GM12878 (cell line): ENCODE measurements at regions not wholly inside any gene's neighbourhood (a gene's known extent, or its start where the extent isn't known, plus 50 kb on each side); places are given as distances from the start of the nearest gene placed in this dataset.

Experiments
- ATAC-seq: fragments of 200-7000 bp; cut with Tn5 transposase; 3 replicates; pipeline ENCODE4 v1.9.1; 2020; ENCODE audit warnings: mild to moderate bottlenecking, moderate library complexity
- BruUV-seq: library from RNA; stranded (reverse); fragments of 400-500 nt; replicated peaks from 2 replicates; lab custom pipeline; 2021; lab: Mats Ljungman, UMichigan
- CTCF ChIA-PET: fragments of 300-600 bp; sonication (Branson Sonifier 250); formaldehyde crosslinking; extraction: SDS; loops from one replicate; lab custom pipeline; 2021; ENCODE audit warnings: inconsistent platforms; lab: Yijun Ruan, JAX
- POLR2A ChIA-PET: fragments of 350-600 bp; formaldehyde crosslinking; extraction: SDS; loops from one replicate; lab custom pipeline; 2021; ENCODE audit warnings: inconsistent platforms; lab: Charles Lee
- RAD21 ChIA-PET: fragments of 300-600 bp; sonication (Branson Sonifier 250); formaldehyde crosslinking; loops from one replicate; lab custom pipeline; 2023; ENCODE audit warnings: antibody characterized with exemption; ENCODE audit not compliant: unreplicated experiment; lab: Charles Lee
- SMC1A ChIA-PET: fragments of 300-600 bp; sonication (Branson Sonifier 250); formaldehyde crosslinking; loops from one replicate; lab custom pipeline; 2023; ENCODE audit not compliant: unreplicated experiment, uncharacterized antibody; lab: Charles Lee
- DNase-seq: peaks from one replicate; pipeline ENCODE4 v3.0.0-alpha.2; 2011; ENCODE audit warnings: low read depth, low spot score
- FAIRE-seq: peaks from 3 replicates; lab custom pipeline; 2011; peaks lifted over from hg19 to GRCh38; lab: Jason Lieb, UNC
- H2AFZ ChIP-seq: 2 replicates; pipeline ENCODE4 v1.6.0; 2011; ENCODE audit warnings: low read depth, low read length, control low read depth; ENCODE audit not compliant: control insufficient read depth
- H3K27ac ChIP-seq: 2 replicates; pipeline ENCODE4 v1.5.1; 2011; ENCODE audit warnings: control low read depth; ENCODE audit not compliant: control insufficient read depth, insufficient read depth
- H3K27me3 ChIP-seq, 2 experiments: replicated peaks in 1 of 2; 2 replicates each; pipeline versions ENCODE4 v1.6.0 to v1.6.1; 2011; ENCODE audit warnings: low read length in 1 of 2; ENCODE audit not compliant: control insufficient read depth in 2 of 2, insufficient read depth in 2 of 2
- H3K36me3 ChIP-seq, 2 experiments: 2 replicates each; pipeline ENCODE4 v1.5.1; 2011; ENCODE audit warnings: low read length in 1 of 2; ENCODE audit not compliant: control insufficient read depth in 2 of 2, insufficient read depth in 2 of 2
- H3K4me1 ChIP-seq: 2 replicates; pipeline ENCODE4 v1.6.1; 2011; ENCODE audit warnings: mild to moderate bottlenecking, low read length, moderate library complexity, mixed read lengths; ENCODE audit not compliant: control insufficient read depth, insufficient read depth
- H3K4me2 ChIP-seq: 2 replicates; pipeline ENCODE4 v1.6.0; 2011; ENCODE audit warnings: control low read depth; ENCODE audit not compliant: control insufficient read depth, insufficient read depth
- H3K4me3 ChIP-seq: fragments of 200-600 bp; sonication (generic); 2 replicates; pipeline ENCODE4 v1.5.1; 2016
- H3K79me2 ChIP-seq: 2 replicates; pipeline ENCODE4 v1.6.0; 2011; ENCODE audit warnings: low read length; ENCODE audit not compliant: control insufficient read depth, insufficient read depth
- H3K9ac ChIP-seq: 2 replicates; pipeline ENCODE4 v1.8.0; 2011; ENCODE audit warnings: low read length, control low read depth, mixed read lengths; ENCODE audit not compliant: control insufficient read depth, insufficient read depth
- H3K9me3 ChIP-seq: replicated peaks from 3 replicates; pipeline ENCODE4 v1.5.1; 2011; ENCODE audit warnings: mild to moderate bottlenecking, low read length; ENCODE audit not compliant: control insufficient read depth, insufficient read depth
- H4K20me1 ChIP-seq: 2 replicates; pipeline ENCODE4 v1.6.0; 2011; ENCODE audit not compliant: control insufficient read depth, insufficient read depth
- BCLAF1 ChIP-seq: fragments of 450-650 bp; IDR thresholded peaks from 2 replicates; pipeline ENCODE4 v1.6.1; 2017; ENCODE audit warnings: antibody characterized with exemption, mild to moderate bottlenecking, moderate library complexity
- GATAD2B ChIP-seq: fragments of 450-650 bp; conservative IDR thresholded peaks from 2 replicates; pipeline ENCODE4 v1.6.1; 2017; ENCODE audit warnings: low read depth, mild to moderate bottlenecking, moderate library complexity
- HCFC1 ChIP-seq: fragments of 150-350 bp; IDR thresholded peaks from 2 replicates; pipeline ENCODE4 v1.6.1; 2014; ENCODE audit warnings: low read length
- JUNB ChIP-seq: IDR thresholded peaks from 2 replicates; pipeline ENCODE4 v1.6.1; 2016; ENCODE audit warnings: antibody characterized with exemption, mild to moderate bottlenecking
- KDM1A ChIP-seq: fragments of 200-600 bp; sonication (generic); IDR thresholded peaks from 2 replicates; pipeline ENCODE4 v1.6.1; 2016; ENCODE audit warnings: borderline replicate concordance
- PAX8 ChIP-seq: fragments of 450-650 bp; IDR thresholded peaks from 2 replicates; pipeline ENCODE4 v1.6.1; 2017; ENCODE audit warnings: mild to moderate bottlenecking, moderate library complexity
- RFX5 ChIP-seq: IDR thresholded peaks from 2 replicates; pipeline ENCODE4 v1.6.1; 2011; ENCODE audit warnings: low read depth, low read length, improper control_type of control experiment
- SMAD5 ChIP-seq: IDR thresholded peaks from 2 replicates; pipeline ENCODE4 v1.6.1; 2016; ENCODE audit warnings: antibody characterized with exemption, low read depth
- SREBF2 ChIP-seq: IDR thresholded peaks from 2 replicates; pipeline ENCODE4 v1.6.1; 2012; ENCODE audit warnings: mild to moderate bottlenecking, low read length
- SUPT20H ChIP-seq: IDR thresholded peaks from 2 replicates; pipeline ENCODE4 v1.6.1; 2011; ENCODE audit warnings: low read depth, mild to moderate bottlenecking, low read length, moderate library complexity, borderline replicate concordance; ENCODE audit not compliant: control insufficient read depth
- TARDBP ChIP-seq: IDR thresholded peaks from 2 replicates; pipeline ENCODE4 v1.6.1; 2016; ENCODE audit warnings: borderline replicate concordance
- YBX1 ChIP-seq: fragments of 450-650 bp; IDR thresholded peaks from 2 replicates; pipeline ENCODE4 v1.6.1; 2016; ENCODE audit warnings: antibody characterized with exemption
- ZNF217 ChIP-seq: fragments of 450-650 bp; IDR thresholded peaks from 2 replicates; pipeline ENCODE4 v1.6.1; 2017; ENCODE audit warnings: antibody characterized with exemption, mild to moderate bottlenecking
- ZZZ3 ChIP-seq: IDR thresholded peaks from 2 replicates; pipeline ENCODE4 v1.6.1; 2011; ENCODE audit warnings: low read depth; ENCODE audit not compliant: control insufficient read depth, insufficient read length
- WGBS: methylation state at CpG from one replicate; pipeline ENCODE4 v1.1.6; 2016; ENCODE audit warnings: low lambda C conversion rate; ENCODE audit not compliant: insufficient replicate concordance, insufficient coverage; ENCODE audit errors: missing lambda C conversion rate; 5-methylcytosine and 5-hydroxymethylcytosine counted together
- in situ Hi-C: fragments of 300-500 bp; cut with MboI; formaldehyde crosslinking; loops from 9 replicates; pipeline ENCODE4 v1.14.3; 2018; ENCODE audit warnings: mixed read lengths
- intact Hi-C: fragments of 100-400 bp; cut with micrococcal nuclease; formaldehyde crosslinking; loops from one replicate; pipeline ENCODE4 v1.14.2; 2022; ENCODE audit not compliant: unreplicated experiment
- TF ChIP-seq, protein P1 (sequence below): fragments of 450-650 bp; formaldehyde crosslinking; IDR thresholded peaks from 2 replicates; pipeline ENCODE4 v1.4.0; 2022; ENCODE audit warnings: mild to moderate bottlenecking, moderate library complexity

- DNase-seq (no peak), ATAC-seq (no peak)
- no peaks in the 10 kb centered on the region for H3K79me2 ChIP-seq
- ChIA-PET CTCF (no interaction called here), RAD21 (no interaction called here)
- no peak overlapping the region for H3K4me2 ChIP-seq
- H3K4me3 ChIP-seq, result no peak overlapping the region
- intact Hi-C loops, result no loop called here
- TF ChIP-seq ZZZ3, result no peak
- TF ChIP-seq TARDBP, result no peak
- TF ChIP-seq HCFC1, result no peak
- TF ChIP-seq GATAD2B, result no peak
- TF ChIP-seq, all 136 proteins: peak for 0
- ChIA-PET POLR2A (no interaction called here), SMC1A (interaction anchor here (0.8 kb wide), 1 partner anchor 52 kb away, joined by 4 read pairs; no protein-coding TSS in a partner anchor)
- BruUV-seq, result no TSS peak
- Histone ChIP-seq H3K9me3 (no peaks in the 10 kb centered on the region), H3K9ac (no peak overlapping the region), H2AFZ (no peak overlapping the region), H3K27ac (no peak overlapping the region), H3K4me1 (no peaks in the 10 kb centered on the region), H3K27me3 (no peaks in the 10 kb centered on the region), H4K20me1 (no peaks in the 10 kb centered on the region), H3K36me3 (no peaks in the 10 kb centered on the region)
- in situ Hi-C loops, result no loop called here
- 75% methylated on average over 1 of the region's 1 CpG for WGBS
- FAIRE-seq, result no peak
Measured at GRCh38 chr18:70387027-70387426, 98.2 kb downstream of the SOCS6 start.

- no peak overlapping the region for H3K27ac ChIP-seq
- H3K27me3 ChIP-seq, result no peaks in the 10 kb centered on the region
- ChIA-PET CTCF (no interaction called here), RAD21 (no interaction called here), SMC1A (interaction anchor here (0.8 kb wide), 1 partner anchor 52 kb away, joined by 4 read pairs; no protein-coding TSS in a partner anchor), POLR2A (no interaction called here)
- no peaks in the 10 kb centered on the region for H4K20me1 ChIP-seq
- no peak overlapping the region for H3K4me3 ChIP-seq
- H3K4me2 ChIP-seq, result no peak overlapping the region
- no TSS peak for BruUV-seq
- H2AFZ ChIP-seq, result no peak overlapping the region
- 57% methylated on average over 3 of the region's 3 CpGs for WGBS
- intact Hi-C loops, result no loop called here
- H3K9me3 ChIP-seq, result no peaks in the 10 kb centered on the region
- no peaks in the 10 kb centered on the region for H3K36me3 ChIP-seq
- no peaks in the 10 kb centered on the region for H3K79me2 ChIP-seq
- in situ Hi-C loops, result no loop called here
- FAIRE-seq (no peak), DNase-seq (no peak), ATAC-seq (no peak)
- H3K9ac ChIP-seq, result no peak overlapping the region
- H3K4me1 ChIP-seq, result no peaks in the 10 kb centered on the region
- TF ChIP-seq SUPT20H (no peak), ZNF217 (no peak), KDM1A (no peak), PAX8 (no peak), RFX5 (no peak), SREBF2 (no peak), JUNB (no peak), YBX1 (no peak), SMAD5 (no peak), BCLAF1 (no peak)
- TF ChIP-seq, protein P1, sequence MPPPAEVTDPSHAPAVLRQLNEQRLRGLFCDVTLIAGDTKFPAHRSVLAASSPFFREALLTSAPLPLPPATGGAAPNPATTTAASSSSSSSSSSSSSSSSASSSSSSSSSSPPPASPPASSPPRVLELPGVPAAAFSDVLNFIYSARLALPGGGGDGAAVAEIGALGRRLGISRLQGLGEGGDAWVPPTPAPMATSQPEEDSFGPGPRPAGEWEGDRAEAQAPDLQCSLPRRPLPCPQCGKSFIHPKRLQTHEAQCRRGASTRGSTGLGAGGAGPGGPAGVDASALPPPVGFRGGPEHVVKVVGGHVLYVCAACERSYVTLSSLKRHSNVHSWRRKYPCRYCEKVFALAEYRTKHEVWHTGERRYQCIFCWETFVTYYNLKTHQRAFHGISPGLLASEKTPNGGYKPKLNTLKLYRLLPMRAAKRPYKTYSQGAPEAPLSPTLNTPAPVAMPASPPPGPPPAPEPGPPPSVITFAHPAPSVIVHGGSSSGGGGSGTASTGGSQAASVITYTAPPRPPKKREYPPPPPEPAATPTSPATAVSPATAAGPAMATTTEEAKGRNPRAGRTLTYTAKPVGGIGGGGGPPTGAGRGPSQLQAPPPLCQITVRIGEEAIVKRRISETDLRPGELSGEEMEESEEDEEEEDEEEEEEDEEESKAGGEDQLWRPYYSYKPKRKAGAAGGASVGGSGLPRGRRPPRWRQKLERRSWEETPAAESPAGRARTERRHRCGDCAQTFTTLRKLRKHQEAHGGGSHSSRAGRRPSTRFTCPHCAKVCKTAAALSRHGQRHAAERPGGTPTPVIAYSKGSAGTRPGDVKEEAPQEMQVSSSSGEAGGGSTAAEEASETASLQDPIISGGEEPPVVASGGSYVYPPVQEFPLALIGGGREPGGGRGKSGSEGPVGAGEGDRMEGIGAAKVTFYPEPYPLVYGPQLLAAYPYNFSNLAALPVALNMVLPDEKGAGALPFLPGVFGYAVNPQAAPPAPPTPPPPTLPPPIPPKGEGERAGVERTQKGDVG (CRISPR knock-in tag), result no peak
Measured at GRCh38 chr18:70386582-70386981, 97.7 kb downstream of the SOCS6 start.
